Central memory CD8-positive, alpha-beta T cell (primary cell): ENCODE measurements at regions not wholly inside any gene's neighbourhood (a gene's known extent, or its start where the extent isn't known, plus 50 kb on each side); places are given as distances from the start of the nearest gene placed in this dataset.

ENCODE experiments used
- ATAC-seq: fragments of 150-1000 bp; cut with Tn5 transposase; replicated peaks from 2 replicates; pipeline ENCODE4 v1.10.0; 2022; ENCODE audit warnings: mild to moderate bottlenecking, moderate FRiP score, moderate number of reproducible peaks; ENCODE audit not compliant: poor library complexity, severe bottlenecking; ENCODE audit errors: extremely low read depth
- DNase-seq, 2 donors: peaks; one replicate each; pipeline ENCODE4 v3.0.0; 2021; ENCODE audit warnings: low spot score in 2 of 2
- H3K27ac Mint-ChIP-seq: one replicate; pipeline ENCODE4 v1.8.0; 2022; ENCODE audit warnings: low read depth, mild to moderate bottlenecking, moderate library complexity, mixed read lengths
- H3K27me3 Mint-ChIP-seq: one replicate; pipeline ENCODE4 v1.8.0; 2022; ENCODE audit warnings: mixed read lengths
- H3K36me3 Mint-ChIP-seq: one replicate; pipeline ENCODE4 v1.8.0; 2022; ENCODE audit warnings: mild to moderate bottlenecking, moderate library complexity, mixed read lengths; ENCODE audit not compliant: insufficient read depth
- H3K4me1 Mint-ChIP-seq: one replicate; pipeline ENCODE4 v1.8.0; 2022; ENCODE audit warnings: mixed read lengths
- H3K4me3 Mint-ChIP-seq: one replicate; pipeline ENCODE4 v1.8.0; 2022; ENCODE audit warnings: mild to moderate bottlenecking, moderate library complexity, mixed read lengths
- H3K9me3 Mint-ChIP-seq: one replicate; pipeline ENCODE4 v1.8.0; 2022; ENCODE audit warnings: mixed read lengths

DNA sequence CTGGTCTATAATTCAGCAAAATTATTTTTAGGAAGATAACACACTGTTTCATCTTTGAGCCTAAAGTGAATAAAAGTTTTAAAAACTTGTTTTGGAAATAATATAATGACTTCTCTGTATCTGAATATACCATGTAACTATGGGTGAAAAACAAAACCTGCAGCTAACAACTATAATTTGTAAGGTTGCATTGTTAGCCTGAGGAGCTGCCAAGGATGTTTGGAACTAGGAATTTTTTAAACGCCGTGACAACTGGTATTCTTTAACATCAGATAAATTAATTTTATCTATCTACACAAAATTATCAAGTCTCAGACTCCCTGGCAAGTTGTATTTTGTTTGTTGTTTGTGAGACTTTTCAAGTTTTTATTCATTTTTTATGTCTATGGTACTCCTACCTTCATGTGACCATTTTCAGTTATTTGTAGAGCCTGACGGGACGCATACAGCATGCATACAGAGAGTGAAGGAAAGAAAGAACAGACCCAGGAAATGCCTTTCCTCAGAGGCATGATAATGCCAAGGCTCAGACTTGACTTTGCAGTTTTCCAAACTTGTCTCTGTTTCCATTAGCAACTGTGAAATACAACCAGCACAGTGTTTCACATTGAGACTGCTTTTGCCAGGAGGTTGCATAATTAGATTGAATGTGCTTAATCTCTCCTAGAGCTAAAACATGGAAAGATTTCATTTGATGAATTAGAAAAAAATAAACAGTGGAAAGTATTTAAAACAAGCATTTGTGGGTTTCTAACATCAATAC, 60.8 kb upstream of the ARHGEF26 start:
- no peak for DNase-seq
- H3K27me3 Mint-ChIP-seq: no peaks in the 10 kb centered on the region
- no peak for ATAC-seq
- no peaks in the 10 kb centered on the region for H3K4me1 Mint-ChIP-seq
- H3K27ac Mint-ChIP-seq: no peak overlapping the region
- H3K4me3 Mint-ChIP-seq: no peak overlapping the region
- no peaks in the 10 kb centered on the region for H3K36me3 Mint-ChIP-seq
- H3K9me3 Mint-ChIP-seq: no peaks in the 10 kb centered on the region

DNA sequence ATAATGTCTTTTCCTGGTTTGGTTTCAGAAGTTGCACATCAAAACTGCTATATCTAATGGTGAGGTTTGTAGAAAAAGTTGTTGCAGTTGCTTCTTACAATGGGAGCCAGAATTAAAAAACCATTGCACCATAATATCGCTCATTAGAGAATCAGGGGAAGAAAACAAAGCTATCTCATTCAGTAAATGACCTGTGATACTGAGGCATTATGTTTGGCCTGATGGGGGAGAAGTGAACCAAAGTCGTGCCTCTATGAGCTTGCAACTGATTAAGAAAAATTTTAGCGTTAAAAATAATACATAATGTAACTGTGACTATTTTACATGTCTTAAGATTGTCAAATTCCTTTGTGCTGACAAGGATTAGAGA, 60.2 kb upstream of the ARHGEF26 start:
- DNase-seq: no peak
- H3K9me3 Mint-ChIP-seq: no peaks in the 10 kb centered on the region
- H3K27ac Mint-ChIP-seq: no peak overlapping the region
- no peaks in the 10 kb centered on the region for H3K36me3 Mint-ChIP-seq
- no peak for ATAC-seq
- H3K4me3 Mint-ChIP-seq: no peak overlapping the region
- no peaks in the 10 kb centered on the region for H3K27me3 Mint-ChIP-seq
- H3K4me1 Mint-ChIP-seq: no peaks in the 10 kb centered on the region

DNA sequence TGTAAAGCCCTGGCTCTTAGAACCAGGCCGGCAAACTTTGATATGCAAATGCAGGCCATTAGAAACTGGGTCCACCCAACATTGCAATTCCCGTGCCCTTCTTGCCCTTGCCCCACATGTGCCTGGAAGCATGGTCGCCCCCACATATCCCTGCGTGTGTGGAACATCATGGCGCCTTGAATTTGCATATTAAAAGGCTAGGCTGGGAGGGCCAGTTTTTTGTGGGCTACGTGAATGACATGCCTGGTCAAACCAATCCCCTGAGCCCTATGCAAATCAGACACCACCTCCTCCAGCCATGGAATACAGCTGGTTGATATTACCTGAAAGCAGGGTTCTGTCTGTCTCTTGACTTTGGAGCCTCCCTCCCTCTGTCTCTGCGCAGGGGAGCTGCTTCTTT, 58.7 kb upstream of the ARHGEF26 start:
- no peak for ATAC-seq
- Mint-ChIP-seq H3K27ac (no peak overlapping the region), H3K4me3 (no peak overlapping the region), H3K27me3 (no peaks in the 10 kb centered on the region), H3K4me1 (no peaks in the 10 kb centered on the region), H3K36me3 (no peaks in the 10 kb centered on the region), H3K9me3 (no peaks in the 10 kb centered on the region)
- DNase-seq: no peak

GRCh38 chr3:154071146-154071545, 50.0 kb upstream of the ARHGEF26 start:
- Mint-ChIP-seq H3K4me3 (no peak overlapping the region), H3K4me1 (no peaks in the 10 kb centered on the region), H3K27me3 (no peaks in the 10 kb centered on the region), H3K36me3 (peaks cover 1% of the 10 kb centered on the region), H3K27ac (no peak overlapping the region), H3K9me3 (peaks cover 4% of the 10 kb centered on the region)
- DNase-seq: no peak
- no peak for ATAC-seq
